ENCODE measurements at regions not wholly inside any gene's neighbourhood (a gene's known extent, or its start where the extent isn't known, plus 50 kb on each side); places are given as distances from the start of the nearest gene placed in this dataset.

DNA sequence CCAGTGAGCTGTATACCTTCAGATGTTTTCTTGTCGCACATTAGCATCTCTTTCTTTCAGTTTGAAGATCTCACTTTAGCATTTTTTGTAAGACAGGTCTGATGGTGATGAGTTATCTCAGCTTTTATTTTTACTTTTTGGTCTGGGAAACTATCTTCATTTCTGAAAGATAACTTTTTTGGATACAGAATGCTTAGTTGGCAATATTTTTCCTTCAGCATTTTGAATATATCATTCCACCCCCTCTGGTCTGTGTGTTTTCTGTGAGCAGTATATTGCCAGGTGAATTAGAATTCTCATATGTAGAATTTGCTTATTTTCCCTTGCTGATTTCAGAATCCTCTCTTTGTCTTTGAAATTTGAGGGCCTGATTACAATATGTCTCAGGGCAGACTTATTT lies 743.3 kb downstream of the PLOD2 start:
- TF ChIP-seq CTCF (IDR thresholded peaks at IDR 0.05) (no peak), POLR2A (IDR thresholded peaks at IDR 0.05) (no peak), EP300 (IDR thresholded peaks at IDR 0.05) (no peak)

Measured in tibial nerve (tissue), 4 donors.